ENCODE measurements at regions not wholly inside any gene's neighbourhood (a gene's known extent, or its start where the extent isn't known, plus 50 kb on each side); places are given as distances from the start of the nearest gene placed in this dataset.

DNA sequence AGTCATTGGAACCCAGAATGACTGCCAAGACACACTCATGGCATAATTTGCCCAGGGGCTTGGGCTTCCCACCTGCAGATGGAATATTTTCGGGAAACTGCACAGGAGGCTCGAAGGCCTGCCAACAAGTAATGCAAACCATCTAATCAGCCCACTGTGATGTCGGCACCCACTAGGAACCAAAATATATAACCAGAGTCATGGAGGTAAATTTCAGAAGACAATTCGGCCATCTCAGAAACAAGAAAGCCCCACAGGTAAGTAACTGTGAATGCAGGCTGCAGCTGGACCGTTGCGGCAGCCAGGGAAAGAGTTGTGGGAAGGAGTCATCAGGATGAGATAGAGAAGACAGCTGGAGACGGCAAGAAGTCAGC is 264.4 kb downstream of the SYK start:
- TF ChIP-seq CTBP1 (IDR thresholded peaks at IDR 0.05; ENCODE audit: borderline replicate concordance), result no peak
- no peak for TF ChIP-seq FOXK2 (IDR thresholded peaks at IDR 0.05)
- TF ChIP-seq SUZ12 (IDR thresholded peaks at IDR 0.05), result no peak
- no peak for TF ChIP-seq FOXM1 (IDR thresholded peaks at IDR 0.05; ENCODE audit: borderline replicate concordance)
- TF ChIP-seq L3MBTL2 (conservative IDR thresholded peaks at IDR 0.05), result no peak
- no peak for TF ChIP-seq FOXA1 (IDR thresholded peaks at IDR 0.05)
- no peak for TF ChIP-seq HDGF (IDR thresholded peaks at IDR 0.05; ENCODE audit: borderline replicate concordance)
- TF ChIP-seq SP1 (IDR thresholded peaks at IDR 0.05), result no peak
- TF ChIP-seq ARNT (IDR thresholded peaks at IDR 0.05), result no peak
- no peak for TF ChIP-seq NFRKB (IDR thresholded peaks at IDR 0.05)
- no peak for TF ChIP-seq BHLHE40 (IDR thresholded peaks at IDR 0.05; ENCODE audit: borderline replicate concordance)
- TF ChIP-seq TARDBP (IDR thresholded peaks at IDR 0.05), result no peak
- no peak for TF ChIP-seq ZNF384 (IDR thresholded peaks at IDR 0.05)
- TF ChIP-seq LEF1 (IDR thresholded peaks at IDR 0.05; ENCODE audit: borderline replicate concordance), result no peak
- TF ChIP-seq ELF4 (IDR thresholded peaks at IDR 0.05), result no peak
- TF ChIP-seq, protein P1, sequence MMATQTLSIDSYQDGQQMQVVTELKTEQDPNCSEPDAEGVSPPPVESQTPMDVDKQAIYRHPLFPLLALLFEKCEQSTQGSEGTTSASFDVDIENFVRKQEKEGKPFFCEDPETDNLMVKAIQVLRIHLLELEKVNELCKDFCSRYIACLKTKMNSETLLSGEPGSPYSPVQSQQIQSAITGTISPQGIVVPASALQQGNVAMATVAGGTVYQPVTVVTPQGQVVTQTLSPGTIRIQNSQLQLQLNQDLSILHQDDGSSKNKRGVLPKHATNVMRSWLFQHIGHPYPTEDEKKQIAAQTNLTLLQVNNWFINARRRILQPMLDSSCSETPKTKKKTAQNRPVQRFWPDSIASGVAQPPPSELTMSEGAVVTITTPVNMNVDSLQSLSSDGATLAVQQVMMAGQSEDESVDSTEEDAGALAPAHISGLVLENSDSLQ (IDR thresholded peaks at IDR 0.05), result no peak
- CTCF ChIA-PET, result no interaction called here
- DNase-seq (ENCODE audit: extremely low spot score), result no peak
- POLR2A ChIA-PET, result no interaction called here

DNA sequence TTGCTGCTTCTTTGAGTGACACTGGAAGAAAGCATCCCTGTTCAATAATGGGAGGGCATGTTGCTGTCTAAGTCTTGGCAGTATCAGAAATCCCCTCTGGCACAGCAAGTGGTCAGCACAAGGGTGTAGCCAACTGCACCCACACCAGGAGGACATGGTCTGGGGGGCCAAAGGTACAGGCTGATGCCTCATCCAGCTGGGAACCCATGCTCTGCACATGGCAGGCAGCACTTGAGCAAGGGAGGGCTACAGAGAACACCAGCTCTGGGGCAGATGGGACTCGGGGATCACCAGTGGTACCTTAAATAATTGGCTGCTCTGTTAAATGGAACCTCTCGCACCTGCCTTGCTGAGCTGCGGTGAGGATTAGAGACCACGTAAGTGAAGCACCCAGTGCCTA is 265.2 kb downstream of the SYK start:
- CTCF ChIA-PET, result no interaction called here
- DNase-seq (ENCODE audit: extremely low spot score), result no peak
- POLR2A ChIA-PET, result no interaction called here
- TF ChIP-seq NFRKB (IDR thresholded peaks at IDR 0.05) (no peak), SUZ12 (IDR thresholded peaks at IDR 0.05) (no peak)

DNA sequence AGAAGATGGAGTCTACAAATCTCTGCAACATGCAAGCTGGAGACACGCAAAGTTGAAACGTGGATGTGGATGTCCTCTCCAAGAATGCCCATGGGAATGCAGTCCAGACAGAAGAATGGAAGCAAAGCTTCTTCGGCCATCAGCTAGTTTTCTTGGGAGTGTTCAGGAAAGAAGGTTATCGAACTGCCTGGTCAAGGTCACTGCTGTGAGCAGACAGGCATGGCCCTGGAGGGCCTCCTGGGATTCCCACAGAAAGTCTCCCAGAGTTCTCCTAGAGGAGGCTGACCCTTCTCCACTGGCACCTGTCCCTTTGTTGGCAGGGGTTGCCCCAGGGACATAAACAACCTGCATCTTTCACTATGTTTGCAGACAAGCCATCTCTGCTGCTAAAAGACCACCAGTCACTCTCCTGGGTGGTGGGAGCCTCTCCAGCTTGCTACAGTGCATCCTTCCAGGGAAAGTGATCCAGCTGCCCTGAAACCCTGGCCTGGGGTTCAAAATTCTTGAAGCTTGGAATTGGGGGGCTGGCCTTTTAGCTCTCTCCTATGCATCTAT is 265.8 kb downstream of the SYK start:
- CTCF ChIA-PET, result no interaction called here
- DNase-seq (ENCODE audit: extremely low spot score), result no peak
- TF ChIP-seq NFRKB (IDR thresholded peaks at IDR 0.05), result no peak
- no peak for TF ChIP-seq HDGF (IDR thresholded peaks at IDR 0.05; ENCODE audit: borderline replicate concordance)
- TF ChIP-seq FOXM1 (IDR thresholded peaks at IDR 0.05; ENCODE audit: borderline replicate concordance), result no peak
- TF ChIP-seq FOXK2 (IDR thresholded peaks at IDR 0.05), result no peak
- TF ChIP-seq BHLHE40 (IDR thresholded peaks at IDR 0.05; ENCODE audit: borderline replicate concordance), result no peak
- TF ChIP-seq LEF1 (IDR thresholded peaks at IDR 0.05; ENCODE audit: borderline replicate concordance), result no peak
- TF ChIP-seq ELF4 (IDR thresholded peaks at IDR 0.05), result no peak
- TF ChIP-seq SUZ12 (IDR thresholded peaks at IDR 0.05), result no peak
- TF ChIP-seq CTBP1 (IDR thresholded peaks at IDR 0.05; ENCODE audit: borderline replicate concordance), result no peak
- no peak for TF ChIP-seq ARNT (IDR thresholded peaks at IDR 0.05)
- no peak for TF ChIP-seq TARDBP (IDR thresholded peaks at IDR 0.05)
- no peak for TF ChIP-seq ZNF384 (IDR thresholded peaks at IDR 0.05)
- no peak for TF ChIP-seq FOXA1 (IDR thresholded peaks at IDR 0.05)
- TF ChIP-seq, protein P1 (IDR thresholded peaks at IDR 0.05), result no peak
- TF ChIP-seq SP1 (IDR thresholded peaks at IDR 0.05), result no peak
- TF ChIP-seq L3MBTL2 (conservative IDR thresholded peaks at IDR 0.05), result no peak
- POLR2A ChIA-PET, result no interaction called here

DNA sequence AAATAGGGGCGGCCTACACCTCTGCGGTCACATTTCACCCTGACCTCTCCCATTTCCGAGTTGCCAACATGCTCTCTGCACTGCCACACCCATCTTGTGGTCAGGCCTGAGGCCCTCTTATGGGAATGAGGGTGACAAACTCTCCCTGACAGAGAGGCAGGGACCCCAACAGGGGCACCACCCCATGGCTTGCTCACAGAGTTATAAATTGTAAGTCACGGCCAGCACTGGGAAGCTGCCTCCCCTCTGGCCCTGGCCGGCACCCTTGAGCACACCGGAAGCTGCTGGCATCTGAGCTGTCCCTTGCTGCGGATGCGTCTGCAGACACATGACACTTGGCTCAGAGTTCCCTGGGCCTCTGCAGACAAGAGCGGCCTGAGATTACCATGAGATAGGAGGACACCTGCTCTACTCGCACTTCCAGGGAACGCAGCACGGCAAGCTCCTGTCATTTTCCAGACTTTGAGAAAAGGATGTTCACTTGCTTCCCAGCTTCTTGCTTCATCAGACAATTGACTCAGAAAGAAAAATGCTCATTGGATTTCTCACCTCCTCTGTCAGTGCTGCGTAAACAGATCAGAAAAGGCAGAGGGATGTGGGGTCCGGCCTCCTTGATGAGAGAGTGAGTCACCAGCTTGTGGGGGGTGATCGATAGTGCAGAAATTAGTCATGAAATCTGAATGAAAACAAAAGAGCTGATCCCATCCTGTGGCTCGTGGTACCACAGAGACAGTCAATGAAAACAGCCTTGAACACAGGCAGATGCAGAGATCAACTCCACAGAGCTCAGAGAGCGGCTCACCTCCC is 269.8 kb downstream of the SYK start:
- TF ChIP-seq SUZ12 (IDR thresholded peaks at IDR 0.05) (no peak), L3MBTL2 (conservative IDR thresholded peaks at IDR 0.05) (no peak), LEF1 (IDR thresholded peaks at IDR 0.05; ENCODE audit: borderline replicate concordance) (no peak), ZNF384 (IDR thresholded peaks at IDR 0.05) (no peak), CTBP1 (IDR thresholded peaks at IDR 0.05; ENCODE audit: borderline replicate concordance) (no peak), ELF4 (IDR thresholded peaks at IDR 0.05) (no peak), FOXM1 (IDR thresholded peaks at IDR 0.05; ENCODE audit: borderline replicate concordance) (no peak), TARDBP (IDR thresholded peaks at IDR 0.05) (no peak), BHLHE40 (IDR thresholded peaks at IDR 0.05; ENCODE audit: borderline replicate concordance) (no peak), HDGF (IDR thresholded peaks at IDR 0.05; ENCODE audit: borderline replicate concordance) (no peak), ARNT (IDR thresholded peaks at IDR 0.05) (no peak), SP1 (IDR thresholded peaks at IDR 0.05) (no peak)
- TF ChIP-seq, protein P1 (IDR thresholded peaks at IDR 0.05), result no peak
- CTCF ChIA-PET, result no interaction called here
- DNase-seq (ENCODE audit: extremely low spot score), result no peak
- POLR2A ChIA-PET, result no interaction called here

DNA sequence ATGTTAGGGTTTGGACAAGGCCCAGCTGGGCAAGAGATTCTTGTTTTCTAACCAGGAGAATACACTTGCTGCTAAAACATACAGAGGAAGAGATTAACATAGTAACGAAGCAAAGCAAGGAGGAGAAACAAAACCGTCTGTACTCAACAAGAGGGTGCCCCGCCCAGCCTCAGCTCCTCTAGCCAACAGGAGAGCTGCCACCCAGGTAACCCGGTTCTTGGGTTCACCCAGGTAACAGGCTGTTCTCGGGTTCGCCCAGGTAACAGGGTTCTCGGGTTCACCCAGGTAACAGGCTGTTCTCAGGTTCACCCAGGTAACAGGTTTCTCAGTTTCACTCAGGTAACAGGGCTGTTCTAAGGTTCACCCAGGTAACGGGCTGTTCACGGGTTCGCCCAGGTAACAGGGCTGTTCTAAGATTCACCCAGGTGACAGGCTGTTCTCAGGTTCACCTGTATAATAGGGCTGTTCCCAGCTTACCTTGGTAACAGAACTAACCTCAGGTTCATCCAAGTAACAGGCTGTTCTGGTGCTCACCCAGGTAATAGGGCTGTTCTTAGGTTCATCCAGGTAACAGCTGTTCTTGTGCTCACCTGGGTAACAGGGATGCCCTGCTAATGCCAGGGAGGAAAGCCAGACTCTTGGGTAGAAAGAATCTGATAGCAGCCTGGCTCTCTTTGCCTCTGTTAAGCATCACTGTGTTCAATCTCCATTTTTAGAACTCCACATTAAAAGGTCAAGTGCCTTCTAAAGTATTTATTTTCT is 271.6 kb downstream of the SYK start:
- ChIA-PET CTCF (no interaction called here), POLR2A (no interaction called here)
- TF ChIP-seq ELF4 (IDR thresholded peaks at IDR 0.05) (no peak), FOXM1 (IDR thresholded peaks at IDR 0.05; ENCODE audit: borderline replicate concordance) (no peak), BHLHE40 (IDR thresholded peaks at IDR 0.05; ENCODE audit: borderline replicate concordance) (no peak), L3MBTL2 (conservative IDR thresholded peaks at IDR 0.05) (no peak), HDGF (IDR thresholded peaks at IDR 0.05; ENCODE audit: borderline replicate concordance) (no peak), TARDBP (IDR thresholded peaks at IDR 0.05) (no peak)
- TF ChIP-seq, protein P1 (IDR thresholded peaks at IDR 0.05), result no peak
- no peak for DNase-seq (ENCODE audit: extremely low spot score)

Measured in HEK293T (cell line).